KMS-11 (cell line): ENCODE measurements at regions not wholly inside any gene's neighbourhood (a gene's known extent, or its start where the extent isn't known, plus 50 kb on each side); places are given as distances from the start of the nearest gene placed in this dataset.

Experiments used
- H2AFZ ChIP-seq: fragments of 200-600 bp; sonication (generic); 2 replicates; pipeline ENCODE4 v1.6.1; 2016; ENCODE audit warnings: antibody characterized with exemption, mixed run types, low read depth
- H3K27ac ChIP-seq: fragments of 200-600 bp; sonication (generic); 2 replicates; pipeline ENCODE4 v1.6.1; 2016; ENCODE audit warnings: mild to moderate bottlenecking, mixed run types
- H3K27me3 ChIP-seq: fragments of 200-600 bp; sonication (generic); 2 replicates; pipeline ENCODE4 v1.6.1; 2017; ENCODE audit warnings: mild to moderate bottlenecking, low read depth, mixed run types, moderate library complexity; ENCODE audit not compliant: insufficient read depth
- H3K36me3 ChIP-seq: fragments of 200-600 bp; sonication (generic); 2 replicates; pipeline ENCODE4 v1.6.1; 2017; ENCODE audit warnings: mild to moderate bottlenecking, mixed run types; ENCODE audit not compliant: insufficient read depth
- H3K4me1 ChIP-seq: fragments of 200-600 bp; sonication (generic); 2 replicates; pipeline ENCODE4 v1.6.1; 2016; ENCODE audit warnings: mild to moderate bottlenecking, low read depth, mixed run types; ENCODE audit not compliant: poor library complexity, severe bottlenecking
- H3K4me2 ChIP-seq: fragments of 200-600 bp; sonication (generic); 2 replicates; pipeline ENCODE4 v1.7.0; 2016; ENCODE audit warnings: mild to moderate bottlenecking, mixed run types
- H3K4me3 ChIP-seq: fragments of 200-600 bp; sonication (generic); IDR thresholded peaks from 2 replicates; pipeline ENCODE4 v1.6.1; 2017; ENCODE audit warnings: low read depth, low read length, mixed read lengths; ENCODE audit not compliant: insufficient read depth
- H3K79me2 ChIP-seq: fragments of 200-600 bp; sonication (generic); 2 replicates; pipeline ENCODE4 v1.6.1; 2016; ENCODE audit warnings: low read depth, mixed run types; ENCODE audit not compliant: insufficient read depth
- H3K9ac ChIP-seq: fragments of 200-600 bp; sonication (generic); 2 replicates; pipeline ENCODE4 v1.6.1; 2016; ENCODE audit warnings: mild to moderate bottlenecking, mixed run types
- H4K20me1 ChIP-seq: fragments of 200-600 bp; sonication (generic); 2 replicates; pipeline ENCODE4 v1.6.1; 2016; ENCODE audit warnings: mild to moderate bottlenecking, mixed run types; ENCODE audit not compliant: insufficient read depth
- TF ChIP-seq, protein P1 (sequence below): fragments of 200-600 bp; sonication (generic); conservative IDR thresholded peaks from 2 replicates; pipeline ENCODE4 v1.6.1; 2017; ENCODE audit warnings: low read depth, mild to moderate bottlenecking, antibody characterized with exemption, low read length, moderate library complexity, mixed read lengths

DNA sequence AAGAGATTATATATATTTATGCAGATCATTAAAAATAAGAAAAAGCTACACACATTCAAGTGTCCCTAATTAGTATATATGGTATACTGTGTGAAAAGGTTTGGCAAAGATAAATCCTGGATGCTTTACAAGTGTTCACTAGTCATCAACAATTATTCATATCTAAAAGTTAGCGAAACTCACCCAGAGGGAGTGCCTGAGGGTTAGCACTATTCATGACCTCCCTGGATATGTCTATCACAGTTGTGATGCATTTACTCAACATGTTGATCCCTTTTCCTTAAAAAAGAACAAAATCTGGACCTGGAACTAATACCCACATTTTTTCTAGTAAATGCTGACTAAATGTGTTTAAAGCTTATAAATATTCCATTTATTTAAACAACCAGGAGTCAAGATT lies 273.0 kb upstream of the SMC2 start:
- Histone ChIP-seq H3K27me3 (no peaks in the 10 kb centered on the region), H3K4me2 (no peak overlapping the region), H4K20me1 (no peaks in the 10 kb centered on the region), H2AFZ (no peak overlapping the region), H3K27ac (no peak overlapping the region), H3K36me3 (no peaks in the 10 kb centered on the region), H3K9ac (no peak overlapping the region), H3K4me3 (no peak overlapping the region), H3K4me1 (no peaks in the 10 kb centered on the region), H3K79me2 (no peaks in the 10 kb centered on the region)
- TF ChIP-seq, protein P1, sequence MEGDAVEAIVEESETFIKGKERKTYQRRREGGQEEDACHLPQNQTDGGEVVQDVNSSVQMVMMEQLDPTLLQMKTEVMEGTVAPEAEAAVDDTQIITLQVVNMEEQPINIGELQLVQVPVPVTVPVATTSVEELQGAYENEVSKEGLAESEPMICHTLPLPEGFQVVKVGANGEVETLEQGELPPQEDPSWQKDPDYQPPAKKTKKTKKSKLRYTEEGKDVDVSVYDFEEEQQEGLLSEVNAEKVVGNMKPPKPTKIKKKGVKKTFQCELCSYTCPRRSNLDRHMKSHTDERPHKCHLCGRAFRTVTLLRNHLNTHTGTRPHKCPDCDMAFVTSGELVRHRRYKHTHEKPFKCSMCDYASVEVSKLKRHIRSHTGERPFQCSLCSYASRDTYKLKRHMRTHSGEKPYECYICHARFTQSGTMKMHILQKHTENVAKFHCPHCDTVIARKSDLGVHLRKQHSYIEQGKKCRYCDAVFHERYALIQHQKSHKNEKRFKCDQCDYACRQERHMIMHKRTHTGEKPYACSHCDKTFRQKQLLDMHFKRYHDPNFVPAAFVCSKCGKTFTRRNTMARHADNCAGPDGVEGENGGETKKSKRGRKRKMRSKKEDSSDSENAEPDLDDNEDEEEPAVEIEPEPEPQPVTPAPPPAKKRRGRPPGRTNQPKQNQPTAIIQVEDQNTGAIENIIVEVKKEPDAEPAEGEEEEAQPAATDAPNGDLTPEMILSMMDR, result no peak

DNA sequence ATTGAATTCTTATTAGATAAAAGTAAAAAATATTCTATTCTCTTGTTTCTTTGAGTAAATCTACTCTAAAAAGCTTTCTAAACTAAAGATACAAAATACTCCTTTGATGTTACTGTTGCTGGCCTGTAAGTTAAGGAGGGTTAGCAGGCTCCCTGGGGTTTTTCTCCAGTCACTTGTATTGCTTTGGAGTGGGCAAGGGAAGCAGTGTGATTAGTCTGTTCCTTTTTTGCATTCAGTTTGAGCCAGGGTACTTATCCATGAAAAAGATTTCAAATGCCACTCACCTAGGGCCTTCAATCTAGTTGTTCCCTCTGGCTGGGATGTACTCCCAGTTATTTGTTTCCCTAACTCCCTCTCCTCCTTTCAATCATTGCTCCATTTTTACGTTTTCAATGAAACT lies 256.2 kb upstream of the SMC2 start:
- H3K27ac ChIP-seq, result no peak overlapping the region
- TF ChIP-seq, protein P1, result no peak

DNA sequence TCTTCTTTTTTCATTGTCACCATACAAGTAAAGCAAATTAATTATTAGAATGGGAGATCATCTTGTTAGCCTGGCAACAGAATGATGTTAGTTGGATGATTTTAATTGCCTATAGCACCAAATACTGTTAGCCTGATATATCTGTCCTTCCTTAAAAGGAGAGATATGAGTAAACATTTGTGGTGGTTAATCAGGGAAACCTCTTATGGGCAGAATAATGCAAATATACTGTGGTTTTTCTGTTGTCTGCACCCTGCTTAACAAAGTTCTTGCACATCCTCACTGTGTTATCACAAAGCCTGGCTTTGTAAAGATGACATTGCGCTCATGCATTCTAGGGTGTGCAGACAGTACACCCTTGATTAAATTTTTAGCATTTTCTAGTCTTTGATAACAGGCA lies 254.9 kb upstream of the SMC2 start:
- Histone ChIP-seq H2AFZ (no peak overlapping the region), H3K4me2 (no peak overlapping the region), H3K36me3 (no peaks in the 10 kb centered on the region), H3K79me2 (no peaks in the 10 kb centered on the region), H4K20me1 (no peaks in the 10 kb centered on the region), H3K27ac (no peak overlapping the region), H3K9ac (no peak overlapping the region), H3K4me1 (no peaks in the 10 kb centered on the region), H3K4me3 (no peak overlapping the region), H3K27me3 (no peaks in the 10 kb centered on the region)
- TF ChIP-seq, protein P1, result no peak

More for the DNA sequence above, 256.2 kb upstream of the SMC2 start:
- Histone ChIP-seq H3K79me2 (no peaks in the 10 kb centered on the region), H3K4me1 (no peaks in the 10 kb centered on the region), H2AFZ (no peak overlapping the region), H3K36me3 (no peaks in the 10 kb centered on the region), H4K20me1 (no peaks in the 10 kb centered on the region), H3K9ac (no peak overlapping the region), H3K4me3 (no peak overlapping the region), H3K4me2 (no peak overlapping the region), H3K27me3 (no peaks in the 10 kb centered on the region)

DNA sequence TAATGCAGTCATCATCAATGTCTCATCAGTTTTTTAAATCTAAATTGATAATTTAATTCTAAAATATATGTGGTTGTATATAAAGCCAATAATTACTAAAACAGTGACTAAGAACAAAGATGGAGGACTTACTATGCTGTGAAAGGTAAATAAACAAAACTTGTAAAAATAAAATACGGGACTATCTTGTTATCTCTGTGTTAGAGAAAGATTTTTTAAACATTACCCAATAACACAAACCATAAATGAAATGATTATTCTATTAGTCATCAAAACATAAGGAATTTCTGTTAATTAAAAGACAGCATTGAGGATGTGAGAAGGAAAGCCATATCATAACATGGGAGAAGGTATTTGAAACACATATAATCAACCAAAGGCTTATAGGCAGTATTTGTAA lies 226.2 kb upstream of the SMC2 start:
- H3K9ac ChIP-seq, result no peak overlapping the region
- TF ChIP-seq, protein P1, result no peak
- no peaks in the 10 kb centered on the region for H3K79me2 ChIP-seq
- H3K36me3 ChIP-seq, result no peaks in the 10 kb centered on the region
- no peak overlapping the region for H3K27ac ChIP-seq
- no peaks in the 10 kb centered on the region for H3K27me3 ChIP-seq
- H3K4me2 ChIP-seq, result no peak overlapping the region
- no peak overlapping the region for H2AFZ ChIP-seq
- H3K4me1 ChIP-seq, result no peaks in the 10 kb centered on the region
- no peak overlapping the region for H3K4me3 ChIP-seq
- no peaks in the 10 kb centered on the region for H4K20me1 ChIP-seq

DNA sequence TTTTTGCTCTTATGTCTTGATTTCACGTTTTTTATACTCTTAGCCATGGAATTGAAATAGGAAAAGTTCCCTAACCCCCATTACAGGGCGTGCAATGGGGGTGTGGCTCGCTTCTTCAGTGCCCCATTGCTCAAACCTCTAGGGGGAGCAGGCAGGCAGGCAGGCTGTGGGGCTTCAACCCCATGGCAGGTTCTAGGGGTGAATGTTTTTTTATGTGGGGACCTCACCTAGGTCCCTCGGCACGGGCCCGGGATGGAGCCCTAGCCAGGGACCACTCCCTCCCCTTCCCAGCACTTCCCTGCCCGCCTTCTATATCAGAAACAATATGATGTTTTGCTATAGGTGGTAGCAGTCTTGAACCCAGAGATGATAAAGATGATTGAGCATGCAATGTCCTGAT lies 221.3 kb upstream of the SMC2 start:
- Histone ChIP-seq H4K20me1 (no peaks in the 10 kb centered on the region), H3K79me2 (no peaks in the 10 kb centered on the region), H3K9ac (no peak overlapping the region), H3K4me1 (no peaks in the 10 kb centered on the region), H2AFZ (no peak overlapping the region), H3K27ac (no peak overlapping the region), H3K27me3 (no peaks in the 10 kb centered on the region), H3K36me3 (no peaks in the 10 kb centered on the region), H3K4me3 (no peak overlapping the region), H3K4me2 (no peak overlapping the region)
- TF ChIP-seq, protein P1, result no peak
